Activated CD4-positive, alpha-beta T cell treated with anti-CD3 and anti-CD28 coated beads for 24 hours (primary cell): ENCODE measurements at regions not wholly inside any gene's neighbourhood (a gene's known extent, or its start where the extent isn't known, plus 50 kb on each side); places are given as distances from the start of the nearest gene placed in this dataset.
"Not testable (repeated sequence)": the region's sequence is repeated elsewhere in the genome, so short reads cannot be mapped to it uniquely, and the experiment has no call there.

Source experiments
- DNase-seq, 2 donors: peaks; one replicate each; pipeline ENCODE4 v3.0.0-alpha.2; 2020; ENCODE audit warnings: low read depth in 2 of 2

GRCh38 chr12:67759829-67760228 is 111.3 kb downstream of the DYRK2 start:
- peak; percentile 4 to 14 for DNase-seq

- DNase-seq: no peak
Measured at GRCh38 chr12:67760586-67761275, 112.2 kb downstream of the DYRK2 start.

GRCh38 chr12:67761566-67761965 is 113.0 kb downstream of the DYRK2 start:
- no peak for DNase-seq

GRCh38 chr12:67764055-67764454 is 115.5 kb downstream of the DYRK2 start:
- no peak for DNase-seq

GRCh38 chr12:67764946-67765619 is 116.5 kb downstream of the DYRK2 start:
- no peak for DNase-seq

GRCh38 chr12:67765776-67766766 is 117.5 kb downstream of the DYRK2 start:
- no peak for DNase-seq

GRCh38 chr12:67772267-67773169 is 124.0 kb downstream of the DYRK2 start:
- no peak for DNase-seq

GRCh38 chr12:67773896-67774295 is 125.4 kb downstream of the DYRK2 start:
- no peak for DNase-seq

GRCh38 chr12:67774983-67775587 is 126.5 kb downstream of the DYRK2 start:
- no peak for DNase-seq

- DNase-seq: no peak
Measured at GRCh38 chr12:67780580-67781084, 132.1 kb downstream of the DYRK2 start.

GRCh38 chr12:67782573-67782972 is 134.0 kb downstream of the DYRK2 start:
- no peak for DNase-seq

GRCh38 chr12:67783393-67783792 is 134.8 kb downstream of the DYRK2 start:
- no peak for DNase-seq

- no peak for DNase-seq
Measured at GRCh38 chr12:67784831-67785230, 136.3 kb downstream of the DYRK2 start.

GRCh38 chr12:67786086-67786485 is 137.5 kb downstream of the DYRK2 start:
- DNase-seq: no peak

GRCh38 chr12:67788118-67788517 is 139.6 kb downstream of the DYRK2 start:
- no peak for DNase-seq

GRCh38 chr12:67789266-67789665 is 140.7 kb downstream of the DYRK2 start:
- DNase-seq: no peak

- no peak for DNase-seq
Measured at GRCh38 chr12:67790660-67791059, 142.1 kb downstream of the DYRK2 start.

- DNase-seq: not testable (repeated sequence)
Measured at GRCh38 chr12:67791362-67791761, 142.8 kb downstream of the DYRK2 start.

GRCh38 chr12:67792185-67792584 is 143.6 kb downstream of the DYRK2 start:
- no peak for DNase-seq

- no peak for DNase-seq
Measured at GRCh38 chr12:67794161-67794560, 145.6 kb downstream of the DYRK2 start.

GRCh38 chr12:67795236-67795635 is 146.7 kb downstream of the DYRK2 start:
- DNase-seq: no peak
